ENCODE measurements at regions not wholly inside any gene's neighbourhood (a gene's known extent, or its start where the extent isn't known, plus 50 kb on each side); places are given as distances from the start of the nearest gene placed in this dataset.

DNA sequence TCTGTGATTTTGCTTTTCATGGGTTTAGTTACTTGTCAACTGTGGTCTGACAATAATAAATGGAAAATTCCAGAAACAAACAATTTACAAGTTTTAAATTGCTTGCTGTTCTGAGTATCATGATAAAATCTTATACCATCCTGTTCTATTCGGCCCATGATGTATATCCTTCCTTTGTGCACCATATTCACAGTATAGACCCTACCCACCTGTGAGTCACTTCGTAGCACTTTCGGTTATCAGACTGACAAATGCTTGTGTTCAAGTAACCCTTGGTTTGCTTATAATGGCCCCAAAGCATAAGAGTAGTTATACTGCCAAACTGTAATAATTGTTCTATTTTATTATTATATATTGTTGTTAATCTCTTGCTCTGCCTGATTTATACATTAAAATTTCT, 1183.4 kb upstream of the PCDH7 start (continued):
- TF ChIP-seq ZNF462 (CRISPR knock-in tag; IDR thresholded peaks at IDR 0.05): no peak
- TF ChIP-seq EZH2 (IDR thresholded peaks at IDR 0.05; ENCODE audit: low read depth, unreplicated experiment): no peak
- no peak for TF ChIP-seq POLR2AphosphoS5 (IDR thresholded peaks at IDR 0.05; ENCODE audit: low read depth)
- no peak for TF ChIP-seq NANOG (IDR thresholded peaks at IDR 0.05; ENCODE audit: borderline replicate concordance)
- TF ChIP-seq REST (IDR thresholded peaks at IDR 0.05; ENCODE audit: unreplicated experiment): no peak
